HCT116 (cell line): ENCODE measurements at regions not wholly inside any gene's neighbourhood (a gene's known extent, or its start where the extent isn't known, plus 50 kb on each side); places are given as distances from the start of the nearest gene placed in this dataset.

Experiments used
- ATAC-seq: fragments of 200-7000 bp; cut with Tn5 transposase; 2 replicates; pipeline ENCODE4 v1.9.1; 2020; ENCODE audit warnings: mild to moderate bottlenecking, moderate library complexity
- BruUV-seq: library from RNA; stranded (reverse); fragments of 400-500 nt; replicated peaks from 2 replicates; lab custom pipeline; 2021; lab: Mats Ljungman, UMichigan
- CTCF ChIA-PET: fragments of 300-600 bp; sonication (Branson Sonifier 250); formaldehyde crosslinking; loops from one replicate; lab custom pipeline; 2021; ENCODE audit warnings: antibody characterized with exemption; lab: Charles Lee
- POLR2A ChIA-PET: fragments of 300-600, 350-600 bp; sonication (Branson Sonifier 250); formaldehyde crosslinking; loops from one replicate; lab custom pipeline; 2021; ENCODE audit warnings: antibody characterized with exemption; lab: Charles Lee
- RAD21 ChIA-PET, 2 experiments: fragments of 300-600 bp; sonication (Branson Sonifier 250); formaldehyde crosslinking; loops; one replicate each; lab custom pipeline; 2023; ENCODE audit warnings: low total read pairs in 2 of 2; ENCODE audit not compliant: uncharacterized antibody in 2 of 2, unreplicated experiment in 2 of 2, low non-redundant PET in 1 of 2; lab: Charles Lee
- DNase-seq: peaks from one replicate; pipeline ENCODE4 v3.0.0-alpha.2; 2010; ENCODE audit warnings: low read depth, low spot score
- H2AFZ ChIP-seq: fragments of 200-600 bp; shearing (Covaris generic), sonication (generic); 2 replicates; pipeline ENCODE4 v1.6.1; 2017; ENCODE audit warnings: low read depth, mixed run types, mixed read lengths, antibody characterized with exemption, low read length; ENCODE audit not compliant: poor library complexity, severe bottlenecking
- H3K27ac ChIP-seq: 2 replicates; pipeline ENCODE4 v1.5.1; 2012; ENCODE audit warnings: low read depth, low read length
- H3K27me3 ChIP-seq: fragments of 200-600 bp; sonication (generic); 2 replicates; pipeline ENCODE4 v1.6.1; 2016; ENCODE audit warnings: mixed run types, low read length, mixed read lengths; ENCODE audit not compliant: insufficient read depth
- H3K36me3 ChIP-seq, 2 experiments: fragments of 200-500 bp in 1 of 2; fragments of 200-600 bp in 1 of 2; sonication (Bioruptor generic) in 1 of 2; sonication (generic) in 1 of 2; 2 replicates each; pipeline versions ENCODE4 v1.5.1 to v1.6.1; 2014 to 2016; ENCODE audit warnings: low read length in 2 of 2, inconsistent platforms in 1 of 2, mixed read lengths in 1 of 2, mixed run types in 1 of 2; ENCODE audit not compliant: insufficient read depth in 2 of 2, control insufficient read depth in 1 of 2
- H3K4me1 ChIP-seq, 2 experiments: fragments of 200-600 bp in 1 of 2; sonication (generic) in 1 of 2; 2 replicates each; pipeline versions ENCODE4 v1.5.1 to v1.6.1; 2012 to 2017; ENCODE audit warnings: low read length in 2 of 2, inconsistent platforms in 1 of 2, mild to moderate bottlenecking in 1 of 2, mixed read lengths in 1 of 2, mixed run types in 1 of 2, moderate library complexity in 1 of 2; ENCODE audit not compliant: insufficient read depth in 2 of 2, control insufficient read depth in 1 of 2
- H3K4me2 ChIP-seq: fragments of 200-600 bp; sonication (generic); 2 replicates; pipeline ENCODE4 v1.6.1; 2017; ENCODE audit warnings: mixed run types, low read length, mixed read lengths
- H3K4me3 ChIP-seq, 2 experiments: fragments of 200-600 bp in 1 of 2; sonication (generic) in 1 of 2; replicated peaks in 1 of 2; 2 replicates each; pipeline ENCODE4 v1.5.1; 2011 to 2016; ENCODE audit warnings: low read length in 2 of 2, control low read depth in 1 of 2, low read depth in 1 of 2, mild to moderate bottlenecking in 1 of 2, mixed read lengths in 1 of 2, mixed run types in 1 of 2
- H3K79me2 ChIP-seq: fragments of 200-600 bp; sonication (generic); 2 replicates; pipeline ENCODE4 v1.6.1; 2017; ENCODE audit warnings: mild to moderate bottlenecking, mixed run types, low read length, moderate library complexity, mixed read lengths; ENCODE audit not compliant: insufficient read depth
- H3K9ac ChIP-seq: fragments of 200-600 bp; sonication (generic); 2 replicates; pipeline ENCODE4 v1.6.1; 2016; ENCODE audit warnings: low read length, mixed read lengths
- H3K9me2 ChIP-seq: fragments of 200-600 bp; sonication (generic), shearing (Covaris generic); 2 replicates; pipeline ENCODE4 v1.6.1; 2017; ENCODE audit warnings: mixed run types, mild to moderate bottlenecking, moderate library complexity; ENCODE audit not compliant: insufficient read depth
- H3K9me3 ChIP-seq, 2 experiments: fragments of 200-500 bp in 1 of 2; fragments of 200-600 bp in 1 of 2; sonication (Bioruptor generic) in 1 of 2; sonication (generic) in 1 of 2; 2 replicates each; pipeline ENCODE4 v1.6.1; 2014 to 2017; ENCODE audit warnings: low read length in 2 of 2, mixed read lengths in 2 of 2, inconsistent platforms in 1 of 2, low read depth in 1 of 2, mild to moderate bottlenecking in 1 of 2, mixed run types in 1 of 2, moderate library complexity in 1 of 2; ENCODE audit not compliant: control insufficient read depth in 1 of 2, insufficient read depth in 1 of 2
- H4K20me1 ChIP-seq: fragments of 200-600 bp; sonication (generic), shearing (Covaris generic); 2 replicates; pipeline ENCODE4 v1.6.1; 2017; ENCODE audit warnings: mixed run types, mild to moderate bottlenecking, moderate library complexity; ENCODE audit not compliant: insufficient read depth
- CEBPB ChIP-seq: IDR thresholded peaks from 2 replicates; pipeline ENCODE4 v1.6.1; 2012; ENCODE audit warnings: low read depth
- EZH2 ChIP-seq: fragments of 200-600 bp; sonication (generic); IDR thresholded peaks from 2 replicates; pipeline ENCODE4 v1.6.1; 2017; ENCODE audit warnings: antibody characterized with exemption, mixed run types
- EZH2phosphoT487 ChIP-seq: fragments of 200-600 bp; IDR thresholded peaks from 2 replicates; pipeline ENCODE4 v1.6.1; 2018; ENCODE audit warnings: antibody characterized with exemption, borderline replicate concordance
- FOSL1 ChIP-seq: IDR thresholded peaks from 2 replicates; pipeline ENCODE4 v1.6.1; 2012; ENCODE audit warnings: low read depth
- JUND ChIP-seq: IDR thresholded peaks from 2 replicates; pipeline ENCODE4 v1.6.1; 2012
- POLR2A ChIP-seq: IDR thresholded peaks from 2 replicates; pipeline ENCODE4 v1.7.0; 2011; ENCODE audit warnings: borderline replicate concordance; ENCODE audit not compliant: insufficient read depth, insufficient read length; ENCODE audit errors: extremely low read depth
- RAD21 ChIP-seq: IDR thresholded peaks from 2 replicates; pipeline ENCODE4 v1.6.1; 2012; ENCODE audit warnings: low read depth, mild to moderate bottlenecking
- SP1 ChIP-seq: IDR thresholded peaks from 2 replicates; pipeline ENCODE4 v1.6.1; 2012; ENCODE audit warnings: low read depth
- TCF7L2 ChIP-seq: IDR thresholded peaks from 2 replicates; pipeline ENCODE4 v1.7.0; 2011; ENCODE audit warnings: borderline replicate concordance, inconsistent platforms; ENCODE audit not compliant: insufficient read depth, insufficient read length; ENCODE audit errors: extremely low read depth
- YY1 ChIP-seq: IDR thresholded peaks from 2 replicates; pipeline ENCODE4 v1.6.1; 2011; ENCODE audit warnings: low read length, low read depth, moderate library complexity, mild to moderate bottlenecking; ENCODE audit not compliant: insufficient replicate concordance; ENCODE audit errors: extremely low read depth
- ZFX ChIP-seq: fragments of 450-650 bp; IDR thresholded peaks from 2 replicates; pipeline ENCODE4 v1.6.1; 2017
- ZNF274 ChIP-seq: fragments of 200-500 bp; sonication (Bioruptor generic); IDR thresholded peaks from 2 replicates; pipeline ENCODE4 v1.6.1; 2014; ENCODE audit warnings: mild to moderate bottlenecking, low read depth, low read length, inconsistent platforms
- intact Hi-C: fragments of 100-400 bp; cut with micrococcal nuclease; formaldehyde crosslinking; loops from 2 replicates; pipeline ENCODE4 v1.10.0; 2022
- TF ChIP-seq, protein P1 (sequence below): IDR thresholded peaks from 2 replicates; pipeline ENCODE4 v1.6.1; 2011; ENCODE audit warnings: mild to moderate bottlenecking, low read length, moderate library complexity; ENCODE audit not compliant: insufficient replicate concordance; ENCODE audit errors: extremely low read depth
- TF ChIP-seq, protein P2 (sequence below): IDR thresholded peaks from 2 replicates; pipeline ENCODE4 v1.6.1; 2012
- TF ChIP-seq, protein P3 (sequence below): IDR thresholded peaks from 2 replicates; pipeline ENCODE4 v1.6.1; 2012; ENCODE audit warnings: low read depth

DNA sequence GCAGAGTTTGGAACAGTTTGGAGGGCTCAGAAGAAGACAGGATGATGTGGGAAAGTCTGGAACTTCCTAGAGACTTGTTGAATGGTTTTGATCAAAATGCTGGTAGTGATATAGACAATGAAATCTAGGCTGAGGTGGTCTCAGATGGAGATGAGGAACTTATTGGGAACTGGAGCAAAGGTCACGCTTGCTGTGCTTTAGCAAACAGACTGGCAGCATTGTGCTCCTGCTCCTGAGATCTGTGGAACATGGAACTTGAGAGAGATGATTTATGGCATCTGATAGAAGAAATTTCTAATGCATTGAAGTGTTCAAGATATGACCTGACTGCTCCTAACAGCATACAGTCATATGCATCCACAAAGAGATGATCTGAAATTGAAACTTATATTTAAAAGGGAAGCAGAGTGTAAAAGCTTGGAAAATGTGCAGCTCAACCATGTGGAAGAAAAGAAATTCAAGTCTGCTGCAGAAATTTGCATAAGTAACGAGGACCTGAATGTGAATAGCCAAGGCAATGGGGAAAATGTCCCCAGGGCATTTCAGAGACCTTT is 186.9 kb upstream of the PHYHIPL start:
- no peaks in the 10 kb centered on the region for H3K79me2 ChIP-seq
- no peak overlapping the region for H3K4me2 ChIP-seq
- no peaks in the 10 kb centered on the region for H3K9me2 ChIP-seq
- H3K9me3 ChIP-seq = no peaks in the 10 kb centered on the region
- CTCF ChIA-PET = no interaction called here
- no peaks in the 10 kb centered on the region for H3K36me3 ChIP-seq
- no peak overlapping the region for H3K4me3 ChIP-seq
- intact Hi-C loops = no loop called here
- DNase-seq (no peak), ATAC-seq (no peak)
- H3K27ac ChIP-seq = no peak overlapping the region
- H3K27me3 ChIP-seq = no peaks in the 10 kb centered on the region
- BruUV-seq = no TSS peak
- no peak overlapping the region for H3K9ac ChIP-seq
- H3K4me1 ChIP-seq = no peaks in the 10 kb centered on the region
- no peak overlapping the region for H2AFZ ChIP-seq
- TF ChIP-seq SP1 (no peak), FOSL1 (no peak), JUND (no peak), EZH2 (no peak), YY1 (no peak), ZNF274 (no peak), ZFX (no peak), CEBPB (no peak), RAD21 (no peak), TCF7L2 (no peak), POLR2A (no peak), EZH2phosphoT487 (no peak)
- TF ChIP-seq, protein P1, sequence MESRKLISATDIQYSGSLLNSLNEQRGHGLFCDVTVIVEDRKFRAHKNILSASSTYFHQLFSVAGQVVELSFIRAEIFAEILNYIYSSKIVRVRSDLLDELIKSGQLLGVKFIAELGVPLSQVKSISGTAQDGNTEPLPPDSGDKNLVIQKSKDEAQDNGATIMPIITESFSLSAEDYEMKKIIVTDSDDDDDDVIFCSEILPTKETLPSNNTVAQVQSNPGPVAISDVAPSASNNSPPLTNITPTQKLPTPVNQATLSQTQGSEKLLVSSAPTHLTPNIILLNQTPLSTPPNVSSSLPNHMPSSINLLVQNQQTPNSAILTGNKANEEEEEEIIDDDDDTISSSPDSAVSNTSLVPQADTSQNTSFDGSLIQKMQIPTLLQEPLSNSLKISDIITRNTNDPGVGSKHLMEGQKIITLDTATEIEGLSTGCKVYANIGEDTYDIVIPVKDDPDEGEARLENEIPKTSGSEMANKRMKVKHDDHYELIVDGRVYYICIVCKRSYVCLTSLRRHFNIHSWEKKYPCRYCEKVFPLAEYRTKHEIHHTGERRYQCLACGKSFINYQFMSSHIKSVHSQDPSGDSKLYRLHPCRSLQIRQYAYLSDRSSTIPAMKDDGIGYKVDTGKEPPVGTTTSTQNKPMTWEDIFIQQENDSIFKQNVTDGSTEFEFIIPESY = no peak
- TF ChIP-seq, protein P2, sequence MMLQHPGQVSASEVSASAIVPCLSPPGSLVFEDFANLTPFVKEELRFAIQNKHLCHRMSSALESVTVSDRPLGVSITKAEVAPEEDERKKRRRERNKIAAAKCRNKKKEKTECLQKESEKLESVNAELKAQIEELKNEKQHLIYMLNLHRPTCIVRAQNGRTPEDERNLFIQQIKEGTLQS = no peak
- TF ChIP-seq, protein P3, sequence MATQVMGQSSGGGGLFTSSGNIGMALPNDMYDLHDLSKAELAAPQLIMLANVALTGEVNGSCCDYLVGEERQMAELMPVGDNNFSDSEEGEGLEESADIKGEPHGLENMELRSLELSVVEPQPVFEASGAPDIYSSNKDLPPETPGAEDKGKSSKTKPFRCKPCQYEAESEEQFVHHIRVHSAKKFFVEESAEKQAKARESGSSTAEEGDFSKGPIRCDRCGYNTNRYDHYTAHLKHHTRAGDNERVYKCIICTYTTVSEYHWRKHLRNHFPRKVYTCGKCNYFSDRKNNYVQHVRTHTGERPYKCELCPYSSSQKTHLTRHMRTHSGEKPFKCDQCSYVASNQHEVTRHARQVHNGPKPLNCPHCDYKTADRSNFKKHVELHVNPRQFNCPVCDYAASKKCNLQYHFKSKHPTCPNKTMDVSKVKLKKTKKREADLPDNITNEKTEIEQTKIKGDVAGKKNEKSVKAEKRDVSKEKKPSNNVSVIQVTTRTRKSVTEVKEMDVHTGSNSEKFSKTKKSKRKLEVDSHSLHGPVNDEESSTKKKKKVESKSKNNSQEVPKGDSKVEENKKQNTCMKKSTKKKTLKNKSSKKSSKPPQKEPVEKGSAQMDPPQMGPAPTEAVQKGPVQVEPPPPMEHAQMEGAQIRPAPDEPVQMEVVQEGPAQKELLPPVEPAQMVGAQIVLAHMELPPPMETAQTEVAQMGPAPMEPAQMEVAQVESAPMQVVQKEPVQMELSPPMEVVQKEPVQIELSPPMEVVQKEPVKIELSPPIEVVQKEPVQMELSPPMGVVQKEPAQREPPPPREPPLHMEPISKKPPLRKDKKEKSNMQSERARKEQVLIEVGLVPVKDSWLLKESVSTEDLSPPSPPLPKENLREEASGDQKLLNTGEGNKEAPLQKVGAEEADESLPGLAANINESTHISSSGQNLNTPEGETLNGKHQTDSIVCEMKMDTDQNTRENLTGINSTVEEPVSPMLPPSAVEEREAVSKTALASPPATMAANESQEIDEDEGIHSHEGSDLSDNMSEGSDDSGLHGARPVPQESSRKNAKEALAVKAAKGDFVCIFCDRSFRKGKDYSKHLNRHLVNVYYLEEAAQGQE = no peak
- TF ChIP-seq, all 23 proteins: peak for 0
- POLR2A ChIA-PET = no interaction called here
- H4K20me1 ChIP-seq = no peaks in the 10 kb centered on the region
- RAD21 ChIA-PET = no interaction called here
